HG03025 (cell line): ENCODE measurements at regions not wholly inside any gene's neighbourhood (a gene's known extent, or its start where the extent isn't known, plus 50 kb on each side); places are given as distances from the start of the nearest gene placed in this dataset.

Experiments used
- ATAC-seq: cut with Tn5 transposase; IDR thresholded peaks from one replicate; pipeline ENCODE4 v1.9.1; 2021; ENCODE audit warnings: mild to moderate bottlenecking, moderate library complexity; ENCODE audit not compliant: unreplicated experiment, low FRiP score

DNA sequence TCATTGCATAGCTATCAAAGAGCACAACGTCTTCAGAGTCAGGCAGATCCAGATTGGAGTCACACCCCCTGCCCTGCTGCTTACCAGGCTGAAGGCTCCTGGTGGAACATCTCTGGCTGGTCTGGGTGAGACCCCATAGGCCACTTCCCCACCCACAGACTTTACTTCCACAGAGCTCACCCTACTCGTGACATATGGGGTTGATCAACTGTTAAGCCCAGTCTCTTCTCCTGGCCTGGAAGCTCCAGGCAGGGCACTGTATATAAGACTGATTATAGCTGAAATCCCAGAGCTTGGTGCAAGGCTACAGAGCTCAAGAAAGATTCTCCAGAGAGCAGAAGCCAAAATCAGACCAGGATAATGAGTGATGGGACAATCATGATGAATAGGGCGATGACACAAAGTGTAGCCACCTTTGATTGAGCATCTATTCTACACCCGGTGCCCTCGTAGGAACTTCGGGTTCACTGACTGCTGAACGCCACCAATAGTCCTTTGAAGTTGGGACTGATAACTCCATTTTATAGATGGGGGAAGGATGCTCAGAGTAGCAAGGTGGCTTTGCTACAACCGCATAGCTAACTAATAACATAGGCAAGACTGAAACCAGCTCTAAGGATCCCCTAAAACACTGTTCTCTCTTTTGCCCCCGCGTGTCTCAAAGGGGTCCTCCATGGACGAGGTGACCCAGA lies 287.8 kb downstream of the BCL11B start:
- ATAC-seq: no peak

DNA sequence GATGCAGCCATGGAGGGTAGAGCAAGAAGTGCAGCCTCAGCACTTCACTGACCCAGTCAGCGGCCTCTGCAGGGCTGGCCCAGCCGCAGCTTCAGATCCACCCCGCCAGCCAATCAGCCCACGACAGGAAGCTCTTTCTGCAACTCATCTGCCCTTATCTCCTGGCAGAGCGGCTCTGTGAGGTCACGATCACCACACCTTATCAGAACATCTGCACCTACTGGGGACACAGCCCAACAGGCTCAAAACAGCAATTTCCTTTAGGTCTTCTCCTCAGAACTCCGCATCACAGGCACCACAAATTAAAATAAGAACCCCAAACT lies 287.3 kb downstream of the BCL11B start:
- ATAC-seq: no peak

DNA sequence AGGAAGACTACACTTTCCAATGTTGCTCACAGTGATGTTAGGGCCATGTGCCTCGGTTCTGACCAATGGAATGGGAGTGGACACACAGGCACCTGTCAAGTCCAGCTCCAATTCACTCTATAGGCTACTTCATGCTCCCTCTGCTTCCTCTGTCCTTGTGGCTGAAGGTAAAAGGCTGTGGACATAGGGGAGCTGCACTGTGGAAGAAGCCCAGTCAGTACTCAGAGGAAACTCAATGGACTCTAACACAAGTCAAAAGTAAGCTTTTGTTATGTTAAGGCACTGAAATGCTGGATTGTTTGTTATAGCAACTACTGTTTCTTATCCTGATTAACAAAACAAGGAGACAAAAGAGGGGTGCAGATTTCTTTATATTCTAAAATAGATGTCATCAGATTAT lies 278.2 kb downstream of the BCL11B start:
- ATAC-seq: no peak

DNA sequence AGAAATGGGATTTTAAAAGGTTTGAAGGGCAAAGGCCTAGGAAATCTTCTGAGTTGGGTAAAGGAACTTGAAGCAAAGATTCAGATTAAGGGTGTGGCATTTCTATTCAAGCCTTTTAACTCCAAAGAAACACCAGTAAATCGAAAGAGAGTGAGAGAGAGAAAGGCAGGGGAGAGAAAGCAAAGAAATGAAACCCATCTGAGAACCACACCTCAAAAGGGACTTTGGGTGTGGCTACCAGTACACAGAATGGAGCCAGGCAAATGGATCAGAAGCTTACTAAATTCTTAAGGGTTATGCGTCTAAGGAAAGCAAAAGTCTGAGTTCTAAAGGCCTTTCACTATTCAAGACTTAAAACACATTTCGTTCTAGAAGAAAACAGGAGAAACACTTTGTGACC lies 277.4 kb downstream of the BCL11B start:
- no peak for ATAC-seq

DNA sequence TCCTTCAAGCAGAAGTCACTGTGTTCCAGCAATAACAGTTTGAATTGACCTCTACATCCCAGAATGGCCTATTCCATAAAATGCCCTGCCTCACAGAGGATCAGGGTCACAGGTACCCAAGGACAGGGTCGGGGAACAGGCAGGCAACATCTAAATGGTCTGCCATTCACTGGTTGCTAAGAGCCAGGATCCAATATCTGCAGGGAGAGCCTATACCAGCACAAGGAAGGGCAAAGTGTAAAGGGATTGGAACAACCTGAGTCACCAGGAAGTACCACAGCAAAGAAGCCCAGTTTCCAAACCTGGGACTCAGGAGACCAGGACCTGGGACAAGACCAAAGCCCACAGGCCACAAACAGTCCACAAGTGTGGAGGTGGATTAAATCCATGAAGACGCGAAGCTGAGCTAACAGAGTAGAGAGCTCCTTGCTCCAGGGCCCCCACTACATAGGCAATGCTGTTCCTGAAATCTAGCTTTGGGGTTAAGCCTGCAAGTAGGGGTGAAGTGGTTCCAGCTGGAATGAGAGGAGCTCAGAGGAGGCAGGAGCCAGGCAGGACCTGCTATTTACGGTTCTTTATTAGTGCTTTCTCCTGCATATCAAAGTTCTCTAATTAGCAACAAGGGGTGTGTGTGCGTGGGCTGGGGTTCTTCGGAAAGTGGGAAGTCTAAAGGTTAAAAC lies 274.3 kb downstream of the BCL11B start:
- no peak for ATAC-seq

DNA sequence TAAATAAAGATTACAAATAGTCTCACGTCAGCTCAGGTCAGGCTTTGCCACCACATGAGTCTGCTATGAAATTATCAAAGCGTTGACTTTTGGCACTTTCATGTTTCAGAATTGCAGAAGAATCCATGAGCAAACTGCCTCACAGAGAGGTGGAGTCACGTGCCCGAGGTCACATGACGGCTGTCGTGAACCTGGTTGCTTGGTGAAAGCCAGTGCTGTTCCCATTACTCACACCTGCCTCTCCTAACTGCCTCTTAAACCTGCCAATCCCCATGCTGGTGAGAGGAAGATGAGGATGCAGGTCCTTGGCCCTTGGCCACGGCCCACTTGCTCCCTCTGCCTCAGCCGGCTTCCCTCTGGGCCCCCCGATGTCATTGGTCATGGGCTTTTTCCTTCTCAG lies 272.7 kb downstream of the BCL11B start:
- ATAC-seq: no peak

DNA sequence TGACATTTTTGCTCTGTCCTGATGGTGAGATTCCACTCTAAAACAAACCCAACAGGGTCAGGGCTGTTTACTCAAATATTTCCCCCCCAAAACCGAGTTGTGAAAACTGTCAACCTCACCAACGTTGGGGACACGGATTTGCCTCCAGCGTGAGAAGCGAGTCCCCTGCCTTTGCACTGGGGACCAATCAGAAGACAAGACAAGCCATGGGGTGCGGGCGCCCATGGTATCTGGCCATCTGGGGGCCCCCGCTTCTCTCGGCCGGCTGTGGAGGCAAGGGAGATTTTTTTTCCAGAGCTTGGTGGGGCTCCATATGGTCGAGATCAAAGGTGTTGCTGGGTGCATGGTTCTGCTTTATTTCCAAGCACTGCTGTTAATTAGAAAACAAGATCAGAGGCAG lies 272.1 kb downstream of the BCL11B start:
- no peak for ATAC-seq

DNA sequence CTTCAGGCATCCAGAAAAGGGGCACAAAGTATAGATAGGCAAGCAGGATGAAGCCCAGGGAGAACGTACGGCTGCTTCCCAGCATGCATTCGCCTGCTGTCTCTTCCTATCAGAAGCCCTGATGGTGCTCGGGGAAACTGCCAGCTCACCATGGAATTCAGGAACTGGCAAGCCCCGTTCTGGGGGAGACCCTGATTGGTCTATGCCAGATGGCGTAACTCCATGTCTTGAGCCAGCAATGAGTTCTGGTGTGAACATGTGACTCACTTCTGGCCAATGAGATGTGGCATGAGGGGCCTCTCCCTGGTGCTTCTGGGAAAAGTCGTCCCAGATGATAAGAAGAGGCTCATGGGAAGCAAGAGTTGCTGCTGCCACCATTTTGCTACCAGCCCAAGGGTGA lies 270.8 kb downstream of the BCL11B start:
- ATAC-seq: no peak

DNA sequence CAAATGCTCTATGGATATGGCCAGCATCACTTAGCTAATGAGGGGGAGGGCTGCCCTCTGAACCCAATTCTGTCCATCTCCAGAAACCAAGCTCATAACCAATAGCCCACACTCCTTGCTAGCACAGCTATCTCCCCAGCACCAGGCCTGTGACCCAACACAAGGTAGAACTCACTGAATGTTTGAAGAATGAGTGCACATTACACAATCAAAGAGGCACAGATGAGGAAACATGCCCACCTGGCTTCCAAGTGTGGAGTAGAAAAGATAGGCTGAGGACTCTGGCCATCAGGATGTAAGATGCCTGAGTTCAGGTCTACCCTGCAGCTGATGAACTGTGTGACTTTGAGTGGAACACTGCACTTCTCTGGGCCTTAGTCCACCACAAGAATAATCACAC lies 268.4 kb downstream of the BCL11B start:
- ATAC-seq: no peak

DNA sequence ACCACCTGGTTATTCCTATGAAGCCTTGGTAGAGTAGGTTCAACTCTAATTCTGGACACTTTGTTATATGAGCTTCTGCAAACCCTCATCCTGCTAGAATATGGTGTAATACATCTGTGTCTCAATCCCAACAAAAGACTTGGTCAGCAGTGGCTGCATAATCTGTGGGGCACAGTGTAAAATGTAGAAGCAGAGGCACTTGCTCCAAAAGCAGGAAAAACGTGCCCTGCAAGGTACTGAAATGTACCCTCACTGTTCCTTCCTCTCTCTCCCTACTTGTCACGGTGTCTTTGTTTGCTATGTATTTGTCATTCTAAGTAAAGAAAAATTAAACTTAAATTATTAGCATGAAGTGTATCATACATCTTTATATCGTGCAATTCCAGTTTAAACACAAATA lies 267.9 kb downstream of the BCL11B start:
- ATAC-seq: no peak

DNA sequence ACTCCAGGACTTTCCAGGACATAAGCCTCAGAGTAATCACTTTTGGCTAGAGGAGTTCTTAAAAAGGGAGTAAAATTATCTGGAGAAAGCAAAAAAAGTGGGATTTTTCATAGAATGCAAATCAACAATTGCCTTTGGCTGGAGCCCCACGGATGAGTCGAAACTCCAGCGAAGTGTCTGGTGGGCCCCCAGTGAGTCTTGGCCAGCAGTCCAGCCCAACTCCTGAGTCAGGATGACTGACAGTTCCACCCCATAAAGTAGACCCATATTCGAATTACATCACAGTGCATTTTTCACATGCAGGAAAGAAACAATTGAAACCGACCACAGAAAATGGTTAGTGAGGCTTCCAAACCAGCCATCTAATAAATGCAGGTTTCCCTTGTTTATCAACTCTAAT lies 265.7 kb downstream of the BCL11B start:
- no peak for ATAC-seq

DNA sequence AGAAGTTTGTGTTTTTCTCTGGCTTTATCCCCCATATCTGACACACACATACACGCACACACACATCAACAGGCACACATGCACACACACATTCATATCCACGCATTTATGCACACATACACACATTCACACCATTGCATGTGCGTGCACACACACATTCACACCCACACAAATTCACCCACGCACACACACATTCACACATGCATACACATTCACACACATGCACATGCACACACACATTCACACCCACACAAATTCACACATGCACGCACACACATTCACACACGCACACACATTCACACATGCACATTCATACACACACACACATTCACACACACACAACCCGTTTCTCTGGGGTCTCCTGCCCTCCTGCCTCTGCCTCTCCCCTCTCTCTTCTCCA lies 264.2 kb downstream of the BCL11B start:
- no peak for ATAC-seq

DNA sequence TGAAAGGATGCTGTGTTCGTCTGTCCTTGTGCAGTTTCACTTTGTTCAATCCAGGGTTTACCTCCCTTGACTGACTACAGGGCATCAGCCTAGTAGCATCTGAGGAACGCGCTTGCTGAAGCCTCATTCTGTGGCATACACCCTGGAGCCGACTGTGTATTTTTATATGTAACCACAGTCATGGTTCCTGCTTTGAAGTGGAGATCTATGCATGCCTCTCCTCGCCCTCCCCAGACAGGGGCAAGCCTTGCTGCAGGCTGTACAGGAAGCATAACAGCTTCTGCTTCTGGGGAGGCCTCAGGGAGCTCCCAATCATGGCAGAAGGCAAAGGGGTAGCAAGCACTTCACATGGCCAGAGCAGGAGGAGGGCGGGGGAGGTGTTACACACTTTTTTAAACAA lies 262.1 kb downstream of the BCL11B start:
- no peak for ATAC-seq

DNA sequence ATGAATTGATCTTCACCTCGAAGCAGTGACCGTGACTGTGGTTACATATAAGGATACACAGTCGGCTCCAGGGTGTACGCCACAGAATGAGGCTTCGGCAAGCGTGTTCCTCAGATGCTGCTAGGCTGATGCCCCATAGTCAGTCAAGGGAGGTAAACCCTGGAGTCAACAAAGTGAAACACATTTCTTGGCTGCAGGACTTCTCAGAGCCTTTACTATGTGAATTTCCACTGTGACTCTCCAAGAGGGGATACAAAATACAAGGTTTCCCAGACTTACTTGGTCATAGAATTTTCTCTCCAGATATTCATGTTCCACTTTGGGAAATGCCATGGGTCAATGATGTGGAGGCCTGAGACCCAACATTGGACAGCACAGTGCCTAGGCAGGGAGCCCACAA lies 260.6 kb downstream of the BCL11B start:
- no peak for ATAC-seq

DNA sequence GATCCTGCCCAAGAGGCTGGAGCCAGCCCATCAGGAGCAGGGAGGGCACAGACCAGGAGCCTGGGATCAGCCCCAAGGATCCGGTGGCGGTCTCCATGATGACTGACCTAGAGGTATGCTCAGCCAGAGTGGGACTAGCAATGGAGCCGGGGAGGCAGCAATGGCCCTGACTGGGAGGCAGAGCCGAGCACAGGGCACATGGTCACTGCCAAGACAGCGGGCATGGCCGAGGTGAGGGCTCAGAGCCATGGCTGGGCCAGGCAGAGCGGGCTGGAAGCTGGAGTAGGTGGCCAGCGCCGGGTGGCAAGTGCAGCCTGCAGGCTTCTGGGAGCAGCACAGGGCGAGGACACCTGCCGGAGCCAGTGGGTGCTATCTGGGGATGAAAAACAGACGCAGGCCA lies 259.3 kb downstream of the BCL11B start:
- ATAC-seq: no peak

DNA sequence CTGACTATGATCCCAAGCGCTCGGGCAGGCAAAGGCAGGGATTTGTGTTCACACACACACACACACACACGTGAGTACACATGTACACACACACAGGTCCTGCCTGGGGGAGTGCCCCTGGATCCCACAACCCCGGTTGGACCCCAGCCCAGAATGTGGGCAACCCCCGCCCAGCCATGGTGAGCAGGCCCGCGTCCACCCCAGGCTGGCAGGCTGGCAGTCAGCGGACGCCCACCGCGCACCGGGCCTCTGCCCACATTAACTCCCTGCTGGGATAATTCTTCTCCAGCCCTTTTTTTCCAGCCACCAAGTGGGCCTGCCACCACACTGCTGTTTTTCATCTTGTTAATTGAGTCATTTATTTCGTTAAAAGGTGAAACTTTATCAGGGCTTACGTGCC lies 256.2 kb downstream of the BCL11B start:
- ATAC-seq: no peak

DNA sequence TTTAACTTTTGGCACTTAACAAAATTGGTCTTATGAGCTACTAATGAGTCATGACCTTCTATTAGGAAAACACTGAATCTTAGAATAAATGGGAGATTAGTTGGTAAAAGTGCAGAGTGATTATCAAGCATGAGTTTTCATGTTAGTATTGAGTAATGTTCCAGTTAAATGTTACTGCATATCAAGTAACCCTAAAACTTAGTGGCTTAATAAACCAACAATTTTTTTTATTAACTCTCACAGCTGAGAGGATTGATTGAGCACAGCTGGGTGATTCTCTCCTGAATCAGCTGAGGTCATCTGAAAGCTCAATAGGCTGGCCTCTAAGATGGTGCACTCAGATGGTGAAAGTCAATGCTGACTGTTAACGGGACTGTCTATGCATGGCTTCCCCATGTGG lies 248.6 kb downstream of the BCL11B start:
- no peak for ATAC-seq

DNA sequence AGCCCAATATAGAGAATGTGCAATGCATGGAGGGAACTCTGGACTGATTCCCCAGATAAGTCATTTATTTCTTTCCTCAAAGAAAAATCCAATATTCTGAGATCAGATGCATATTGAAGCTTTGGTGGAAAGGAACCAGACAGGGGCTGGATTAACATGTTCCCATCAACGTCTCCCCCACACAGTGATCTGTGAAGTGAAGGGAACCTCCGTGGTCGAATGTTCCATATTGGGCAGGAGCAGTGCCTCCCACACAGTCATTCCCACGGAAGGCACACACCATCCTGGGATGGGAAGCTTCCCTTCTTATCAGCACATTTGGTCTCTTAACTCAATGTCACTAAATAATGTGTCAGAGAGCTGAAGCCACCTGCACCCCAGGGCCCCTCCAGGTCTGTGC lies 247.1 kb downstream of the BCL11B start:
- ATAC-seq: no peak

DNA sequence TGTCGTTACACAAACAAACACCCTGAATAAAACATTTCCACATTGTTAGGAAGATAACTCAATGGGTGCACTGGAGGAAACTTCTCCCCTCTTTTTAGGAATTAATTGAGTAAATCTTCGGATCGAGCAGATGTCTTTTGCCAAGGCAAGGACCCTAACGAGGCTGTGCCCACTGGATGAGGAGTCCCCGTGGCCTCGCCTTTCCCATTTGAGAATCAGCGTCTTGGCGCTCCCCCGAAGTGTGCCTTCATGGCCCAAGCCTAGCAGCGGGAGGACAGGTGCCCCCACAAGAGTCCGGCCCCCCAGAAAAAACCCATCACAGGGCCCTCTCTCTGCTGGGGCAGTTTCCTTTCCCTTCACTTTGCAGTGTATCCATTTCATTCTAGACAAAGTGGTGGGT lies 246.6 kb downstream of the BCL11B start:
- ATAC-seq: no peak

DNA sequence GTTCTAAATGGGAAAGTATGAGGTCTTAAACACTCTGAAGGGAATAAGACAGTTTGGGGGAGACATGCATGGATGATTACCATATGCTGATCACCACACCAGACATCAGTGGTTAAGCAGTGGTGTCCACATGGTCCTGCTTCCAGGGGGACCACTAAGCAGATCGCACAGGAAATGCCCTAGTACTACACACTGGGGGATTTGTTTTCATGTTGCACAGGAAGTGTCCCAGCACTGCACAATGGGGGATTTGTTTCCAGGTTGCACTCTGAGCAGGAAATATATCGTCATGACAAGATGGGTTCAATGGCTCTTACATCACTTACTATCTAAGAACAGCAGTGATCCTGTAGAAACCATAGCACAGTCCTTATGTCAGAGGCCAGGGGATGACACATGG lies 245.5 kb downstream of the BCL11B start:
- ATAC-seq: no peak

DNA sequence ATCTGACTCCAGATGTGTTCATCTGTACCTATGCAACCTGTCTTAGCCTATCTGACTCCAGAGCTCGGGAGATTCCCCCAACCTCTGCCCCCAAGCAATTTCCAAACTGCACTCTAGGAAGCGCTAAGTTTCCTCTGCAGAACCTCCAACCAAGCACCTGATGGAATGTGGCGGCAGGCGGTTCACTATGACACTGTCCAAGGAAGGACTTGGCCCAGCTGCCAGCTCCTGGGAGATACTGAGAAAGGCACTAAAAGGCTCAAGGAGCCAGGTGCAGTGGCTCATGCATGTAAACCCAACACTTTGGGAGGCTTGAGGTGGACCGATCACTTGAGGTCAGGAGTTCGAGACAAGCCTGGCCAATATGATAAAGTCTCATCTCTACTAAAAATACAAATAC lies 244.0 kb downstream of the BCL11B start:
- no peak for ATAC-seq

DNA sequence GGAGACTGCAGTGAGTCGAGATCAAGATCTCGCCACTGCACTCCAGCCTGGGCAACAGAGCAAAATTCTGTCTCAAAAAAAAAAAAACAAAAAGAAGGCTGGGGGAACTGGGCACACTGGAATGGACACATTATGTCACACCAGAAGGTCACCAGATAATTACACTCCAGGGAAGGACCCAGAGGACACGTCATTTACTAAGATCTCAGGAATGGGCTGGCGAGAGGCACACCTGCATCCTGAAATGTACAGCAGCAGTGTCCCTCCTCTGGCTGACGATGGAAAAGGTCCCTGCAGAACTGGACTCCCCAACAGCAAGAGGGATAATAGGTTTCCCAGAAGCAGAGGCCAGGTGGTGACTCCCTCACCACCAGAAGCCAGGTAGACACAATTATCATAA lies 243.5 kb downstream of the BCL11B start:
- ATAC-seq: no peak
